ENCODE measurements at regions not wholly inside any gene's neighbourhood (a gene's known extent, or its start where the extent isn't known, plus 50 kb on each side); places are given as distances from the start of the nearest gene placed in this dataset.

GRCh38 chr9:93900971-93901861 lies 53.9 kb downstream of the BARX1 start:
- Histone ChIP-seq H3K4me3 (no peak overlapping the region), H3K36me3 (no peaks in the 10 kb centered on the region), H3K27ac (no peak overlapping the region), H3K27me3 (no peaks in the 10 kb centered on the region), H3K9me3 (no peaks in the 10 kb centered on the region), H3K4me1 (no peaks in the 10 kb centered on the region)
- TF ChIP-seq CTCF (IDR thresholded peaks at IDR 0.05) (no peak), POLR2AphosphoS5 (IDR thresholded peaks at IDR 0.05) (no peak), POLR2A (IDR thresholded peaks at IDR 0.05) (no peak)
- peak in 1 of 2 donors; percentile 24 for DNase-seq (ENCODE audit: low spot score in 2 of 2)
- intact Hi-C loops (cut with DNase I; ENCODE audit: low total_unique reads), result no loop called here

- intact Hi-C loops (cut with DNase I; ENCODE audit: low total_unique reads), result no loop called here
- TF ChIP-seq POLR2A (IDR thresholded peaks at IDR 0.05) (no peak), CTCF (IDR thresholded peaks at IDR 0.05) (no peak), POLR2AphosphoS5 (IDR thresholded peaks at IDR 0.05) (no peak)
- no peak for DNase-seq (ENCODE audit: low spot score in 2 of 2)
- no peaks in the 10 kb centered on the region for H3K36me3 ChIP-seq
- no peaks in the 10 kb centered on the region for H3K27me3 ChIP-seq
- H3K4me1 ChIP-seq, result no peaks in the 10 kb centered on the region
- no peaks in the 10 kb centered on the region for H3K9me3 ChIP-seq
- H3K27ac ChIP-seq, result no peak overlapping the region
- no peak overlapping the region for H3K4me3 ChIP-seq
Measured at GRCh38 chr9:93900436-93900819, 54.7 kb downstream of the BARX1 start.

- peak; percentile 3 to 20 for DNase-seq (ENCODE audit: low spot score in 2 of 2)
Measured at GRCh38 chr9:93899609-93900435, 55.3 kb downstream of the BARX1 start.

DNA sequence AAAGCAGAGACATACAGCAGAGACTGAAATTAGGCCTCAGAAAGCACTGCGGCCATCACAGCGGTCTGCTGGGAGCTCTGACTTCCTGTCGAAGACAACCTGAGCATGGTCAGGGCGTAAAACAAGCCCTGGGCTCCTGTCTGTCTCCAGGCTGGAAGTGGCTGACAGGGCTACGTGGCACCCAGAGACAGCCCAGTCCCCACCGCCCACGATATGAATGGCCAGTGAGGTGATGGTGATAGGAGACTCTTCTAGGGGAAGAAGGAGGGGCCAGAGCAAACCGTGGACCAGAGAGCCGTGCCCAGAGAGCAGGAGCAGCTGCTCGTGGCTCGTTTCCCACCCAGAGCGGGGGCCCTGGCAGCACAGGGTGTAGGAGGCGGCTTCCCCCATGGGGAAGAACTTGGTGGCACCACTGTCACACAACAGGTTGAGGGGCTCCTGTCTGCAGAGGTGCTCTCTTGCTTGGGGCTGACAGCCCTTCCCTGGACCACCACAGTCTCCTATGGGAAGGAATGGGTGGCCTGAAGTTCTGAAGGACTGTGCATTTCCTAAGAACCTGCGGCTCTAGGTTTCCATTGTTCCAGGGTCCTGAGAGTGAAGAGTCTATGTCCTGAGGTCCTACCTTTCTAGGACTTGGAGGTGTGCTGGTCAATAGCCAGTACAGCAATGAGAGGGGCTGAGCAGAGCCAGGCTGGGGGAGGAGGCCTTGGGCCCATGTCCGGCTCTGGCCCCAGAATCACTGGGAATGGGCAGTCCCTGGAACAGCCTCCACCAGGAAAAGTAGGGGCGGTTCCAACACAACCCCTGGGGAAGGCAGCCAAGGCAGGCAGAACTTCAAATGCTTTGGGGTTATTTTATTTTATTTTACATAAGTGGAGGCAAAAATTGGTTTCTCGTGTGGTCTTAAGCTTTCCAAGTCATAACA lies 56.4 kb downstream of the BARX1 start:
- peak; percentile 7 to 33 for DNase-seq (ENCODE audit: low spot score in 2 of 2)
- no peak for TF ChIP-seq POLR2AphosphoS5 (IDR thresholded peaks at IDR 0.05)
- no peak for TF ChIP-seq CTCF (IDR thresholded peaks at IDR 0.05)
- TF ChIP-seq POLR2A (IDR thresholded peaks at IDR 0.05), result no peak
- H3K4me3 ChIP-seq, result no peak overlapping the region
- no peak overlapping the region for H3K27ac ChIP-seq
- H3K9me3 ChIP-seq, result peaks cover 0 to 2% of the 10 kb centered on the region in 2 donors
- no peaks in the 10 kb centered on the region for H3K36me3 ChIP-seq
- no peaks in the 10 kb centered on the region for H3K27me3 ChIP-seq
- intact Hi-C loops (cut with DNase I; ENCODE audit: low total_unique reads), result no loop called here
- H3K4me1 ChIP-seq, result no peaks in the 10 kb centered on the region

More at GRCh38 chr9:93899609-93900435, 55.3 kb downstream of the BARX1 start:
- H3K36me3 ChIP-seq, result no peaks in the 10 kb centered on the region
- no peak for TF ChIP-seq CTCF (IDR thresholded peaks at IDR 0.05)
- no peak for TF ChIP-seq POLR2AphosphoS5 (IDR thresholded peaks at IDR 0.05)
- no peak for TF ChIP-seq POLR2A (IDR thresholded peaks at IDR 0.05)
- no peaks in the 10 kb centered on the region for H3K4me1 ChIP-seq
- no peaks in the 10 kb centered on the region for H3K27me3 ChIP-seq
- no peak overlapping the region for H3K4me3 ChIP-seq
- no peak overlapping the region for H3K27ac ChIP-seq
- intact Hi-C loops (cut with DNase I; ENCODE audit: low total_unique reads), result no loop called here
- no peaks in the 10 kb centered on the region for H3K9me3 ChIP-seq

Measured in breast epithelium (tissue), 4 donors.